SK-N-SH (cell line): ENCODE measurements at regions not wholly inside any gene's neighbourhood (a gene's known extent, or its start where the extent isn't known, plus 50 kb on each side); places are given as distances from the start of the nearest gene placed in this dataset.

Experiments used
- CTCF ChIA-PET: fragments of 300-600, 350-600 bp; formaldehyde crosslinking; extraction: SDS; loops from one replicate; lab custom pipeline; 2021; lab: Yijun Ruan, JAX
- POLR2A ChIA-PET: fragments of 350-600 bp; sonication (Branson Sonifier 250); formaldehyde crosslinking; extraction: SDS; loops from one replicate; lab custom pipeline; 2020; ENCODE audit warnings: antibody characterized with exemption, inconsistent platforms; lab: Yijun Ruan, JAX
- DNase-seq: peaks from one replicate; pipeline ENCODE4 v3.0.0; 2012
- H2AFZ ChIP-seq: fragments of 200-600 bp; sonication (generic); 2 replicates; pipeline ENCODE4 v1.8.1; 2016; ENCODE audit warnings: antibody characterized with exemption, mild to moderate bottlenecking, low read depth
- H3F3A ChIP-seq: fragments of 200-600 bp; sonication (generic); replicated peaks from 2 replicates; pipeline ENCODE3; 2016; ENCODE audit warnings: antibody characterized with exemption, mild to moderate bottlenecking; ENCODE audit not compliant: insufficient read depth
- H3K27ac ChIP-seq, 2 experiments: fragments of 200-500 bp in 1 of 2; fragments of 200-600 bp in 1 of 2; sonication (Bioruptor generic) in 1 of 2; sonication (generic), shearing (Covaris generic) in 1 of 2; 2 replicates each; pipeline versions ENCODE4 v1.5.1 to v1.6.1; 2014 to 2016; ENCODE audit warnings: low read depth in 2 of 2, inconsistent platforms in 1 of 2, low read length in 1 of 2, mild to moderate bottlenecking in 1 of 2, mixed read lengths in 1 of 2
- H3K27me3 ChIP-seq: fragments of 200-600 bp; sonication (generic), shearing (Covaris generic); 2 replicates; pipeline ENCODE4 v1.6.1; 2016; ENCODE audit warnings: mixed run types; ENCODE audit not compliant: insufficient read depth
- H3K36me3 ChIP-seq, 2 experiments: fragments of 200-500 bp in 1 of 2; fragments of 200-600 bp in 1 of 2; sonication (Bioruptor generic) in 1 of 2; sonication (generic) in 1 of 2; replicated peaks in 1 of 2; 2 replicates each; pipeline versions ENCODE3 to v1.5.1; 2014 to 2016; ENCODE audit warnings: low read length in 1 of 2, mild to moderate bottlenecking in 1 of 2; ENCODE audit not compliant: insufficient read depth in 2 of 2, control insufficient read depth in 1 of 2
- H3K4me1 ChIP-seq, 2 experiments: fragments of 200-500 bp in 1 of 2; fragments of 200-600 bp in 1 of 2; sonication (Bioruptor generic) in 1 of 2; sonication (generic), shearing (Covaris generic) in 1 of 2; 2 replicates each; pipeline versions ENCODE4 v1.5.1 to v1.6.1; 2014 to 2016; ENCODE audit warnings: low read depth in 1 of 2, low read length in 1 of 2, mixed run types in 1 of 2; ENCODE audit not compliant: insufficient read depth in 2 of 2, control insufficient read depth in 1 of 2
- H3K4me2 ChIP-seq: fragments of 200-600 bp; sonication (generic), shearing (Covaris generic); 2 replicates; pipeline ENCODE4 v1.6.1; 2017; ENCODE audit warnings: mixed run types
- H3K4me3 ChIP-seq, 2 experiments: fragments of 200-500 bp in 1 of 2; fragments of 200-600 bp in 1 of 2; sonication (Bioruptor generic) in 1 of 2; sonication (generic), shearing (Covaris generic) in 1 of 2; 2 replicates each; pipeline versions ENCODE4 v1.5.1 to v1.8.1; 2014 to 2016; ENCODE audit warnings: low read depth in 2 of 2, inconsistent platforms in 1 of 2, low read length in 1 of 2, mild to moderate bottlenecking in 1 of 2, mixed read lengths in 1 of 2, moderate library complexity in 1 of 2
- H3K79me2 ChIP-seq: fragments of 200-600 bp; sonication (generic); 2 replicates; pipeline ENCODE4 v1.8.1; 2017; ENCODE audit warnings: mild to moderate bottlenecking; ENCODE audit not compliant: insufficient read depth
- H3K9ac ChIP-seq: fragments of 200-600 bp; sonication (generic); 2 replicates; pipeline ENCODE4 v1.6.1; 2017; ENCODE audit warnings: mixed run types
- H3K9me2 ChIP-seq: fragments of 200-600 bp; sonication (generic); 2 replicates; pipeline ENCODE4 v1.6.1; 2017; ENCODE audit warnings: mixed run types
- H3K9me3 ChIP-seq: fragments of 200-600 bp; sonication (generic); 2 replicates; pipeline ENCODE4 v1.6.1; 2017; ENCODE audit warnings: mixed run types, mild to moderate bottlenecking, moderate library complexity
- H4K20me1 ChIP-seq: fragments of 200-600 bp; sonication (generic); 2 replicates; pipeline ENCODE4 v1.6.1; 2017; ENCODE audit warnings: mild to moderate bottlenecking, mixed run types; ENCODE audit not compliant: insufficient read depth
- CHD2 ChIP-seq: fragments of 150-350 bp; IDR thresholded peaks from 2 replicates; pipeline ENCODE4 v1.6.1; 2018; ENCODE audit warnings: low read length; ENCODE audit not compliant: partially characterized antibody
- EZH2phosphoT487 ChIP-seq: fragments of 200-600 bp; sonication (generic); IDR thresholded peaks from 2 replicates; pipeline ENCODE4 v1.6.1; 2017; ENCODE audit warnings: low read depth, mixed run types, mild to moderate bottlenecking, antibody characterized with exemption, moderate library complexity, borderline replicate concordance
- FOSL2 ChIP-seq: IDR thresholded peaks from 2 replicates; pipeline ENCODE4 v1.4.0; 2012; ENCODE audit warnings: low read depth, mild to moderate bottlenecking, moderate library complexity, borderline replicate concordance
- JUND ChIP-seq: IDR thresholded peaks from 2 replicates; pipeline ENCODE4 v1.4.0; 2012
- MEF2A ChIP-seq: IDR thresholded peaks from 2 replicates; pipeline ENCODE4 v1.4.0; 2012; ENCODE audit warnings: low read depth, borderline replicate concordance
- NRF1 ChIP-seq: IDR thresholded peaks from 2 replicates; pipeline ENCODE4 v1.6.1; 2012; ENCODE audit warnings: low read depth, mild to moderate bottlenecking, low read length
- POLR2AphosphoS5 ChIP-seq: IDR thresholded peaks from 2 replicates; pipeline ENCODE4 v1.6.1; 2012; ENCODE audit warnings: low read depth, low read length
- SIN3A ChIP-seq: IDR thresholded peaks from 2 replicates; pipeline ENCODE4 v1.6.1; 2012; ENCODE audit warnings: low read depth, mild to moderate bottlenecking, low read length, moderate library complexity, borderline replicate concordance
- SMC3 ChIP-seq: IDR thresholded peaks from 2 replicates; pipeline ENCODE4 v1.6.1; 2012; ENCODE audit warnings: low read depth, low read length, improper control_type of control experiment
- TAF1 ChIP-seq: IDR thresholded peaks from 2 replicates; pipeline ENCODE4 v1.6.1; 2012; ENCODE audit warnings: low read depth, mild to moderate bottlenecking, low read length, moderate library complexity, borderline replicate concordance
- TCF12 ChIP-seq: IDR thresholded peaks from 2 replicates; pipeline ENCODE4 v1.4.0; 2012
- WGBS: methylation state at CpG from one replicate; pipeline ENCODE4 v1.1.6; 2017; ENCODE audit warnings: low lambda C conversion rate; 5-methylcytosine and 5-hydroxymethylcytosine counted together
- TF ChIP-seq, protein P1 (sequence below): IDR thresholded peaks from 2 replicates; pipeline ENCODE4 v1.4.0; 2012; ENCODE audit warnings: low read depth, borderline replicate concordance
- TF ChIP-seq, protein P2 (sequence below): IDR thresholded peaks from 2 replicates; pipeline ENCODE4 v1.4.0; 2012; ENCODE audit warnings: low read depth, borderline replicate concordance

DNA sequence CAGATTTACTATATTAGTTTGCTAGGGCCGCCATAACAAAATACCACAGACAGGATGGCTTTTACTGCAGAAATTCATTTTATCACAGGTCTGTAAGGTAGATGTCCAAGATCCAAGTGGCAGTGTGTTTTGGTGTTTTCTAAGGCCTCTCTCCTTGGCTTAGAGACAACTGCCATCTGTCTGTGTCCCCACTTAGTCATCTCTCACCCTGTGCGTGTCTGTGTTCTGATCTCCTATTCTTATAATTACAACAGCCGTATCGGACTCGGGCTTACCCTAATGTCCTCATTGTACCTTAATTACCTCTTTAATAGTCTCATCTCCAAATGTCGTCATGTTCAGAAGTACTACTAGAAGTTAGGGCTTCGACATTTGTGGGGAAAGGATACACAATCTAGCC lies 362.3 kb upstream of the CDH19 start (continued):
- no peak for TF ChIP-seq FOSL2
- TF ChIP-seq, protein P1, sequence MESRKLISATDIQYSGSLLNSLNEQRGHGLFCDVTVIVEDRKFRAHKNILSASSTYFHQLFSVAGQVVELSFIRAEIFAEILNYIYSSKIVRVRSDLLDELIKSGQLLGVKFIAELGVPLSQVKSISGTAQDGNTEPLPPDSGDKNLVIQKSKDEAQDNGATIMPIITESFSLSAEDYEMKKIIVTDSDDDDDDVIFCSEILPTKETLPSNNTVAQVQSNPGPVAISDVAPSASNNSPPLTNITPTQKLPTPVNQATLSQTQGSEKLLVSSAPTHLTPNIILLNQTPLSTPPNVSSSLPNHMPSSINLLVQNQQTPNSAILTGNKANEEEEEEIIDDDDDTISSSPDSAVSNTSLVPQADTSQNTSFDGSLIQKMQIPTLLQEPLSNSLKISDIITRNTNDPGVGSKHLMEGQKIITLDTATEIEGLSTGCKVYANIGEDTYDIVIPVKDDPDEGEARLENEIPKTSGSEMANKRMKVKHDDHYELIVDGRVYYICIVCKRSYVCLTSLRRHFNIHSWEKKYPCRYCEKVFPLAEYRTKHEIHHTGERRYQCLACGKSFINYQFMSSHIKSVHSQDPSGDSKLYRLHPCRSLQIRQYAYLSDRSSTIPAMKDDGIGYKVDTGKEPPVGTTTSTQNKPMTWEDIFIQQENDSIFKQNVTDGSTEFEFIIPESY = no peak
- TF ChIP-seq, protein P2, sequence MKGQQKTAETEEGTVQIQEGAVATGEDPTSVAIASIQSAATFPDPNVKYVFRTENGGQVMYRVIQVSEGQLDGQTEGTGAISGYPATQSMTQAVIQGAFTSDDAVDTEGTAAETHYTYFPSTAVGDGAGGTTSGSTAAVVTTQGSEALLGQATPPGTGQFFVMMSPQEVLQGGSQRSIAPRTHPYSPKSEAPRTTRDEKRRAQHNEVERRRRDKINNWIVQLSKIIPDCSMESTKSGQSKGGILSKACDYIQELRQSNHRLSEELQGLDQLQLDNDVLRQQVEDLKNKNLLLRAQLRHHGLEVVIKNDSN = no peak
- no peak for TF ChIP-seq NRF1
- no peak for TF ChIP-seq SMC3
- TF ChIP-seq TCF12 = no peak
- TF ChIP-seq TAF1 = no peak
- TF ChIP-seq MEF2A = no peak
- no peak for TF ChIP-seq POLR2AphosphoS5
- TF ChIP-seq, all 33 proteins: peak for 0

DNA sequence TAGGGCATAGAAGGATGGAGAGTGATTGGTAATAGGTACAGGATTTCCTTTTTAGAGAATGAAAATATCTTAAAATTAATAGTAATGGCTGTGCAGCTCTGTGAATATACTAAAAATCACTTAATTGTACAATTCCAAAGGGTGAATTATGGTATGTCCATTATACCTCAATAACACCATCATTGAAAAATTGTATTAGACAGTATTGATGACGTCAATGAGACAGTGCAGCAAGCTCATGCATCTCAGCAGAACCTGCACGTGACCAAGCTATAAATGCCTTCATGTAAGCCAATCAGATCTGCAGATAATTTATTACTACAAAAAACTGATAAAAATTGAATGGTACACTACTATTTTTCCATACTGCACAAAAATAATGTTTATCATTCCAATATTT lies 354.4 kb upstream of the CDH19 start:
- Histone ChIP-seq H3K79me2 (no peaks in the 10 kb centered on the region), H3K9ac (no peak overlapping the region), H3K4me2 (no peak overlapping the region), H3K27ac (no peak overlapping the region), H3K4me1 (no peaks in the 10 kb centered on the region), H3K27me3 (no peaks in the 10 kb centered on the region)
- DNase-seq = no peak
- WGBS = 15% methylated on average over 2 of the region's 2 CpGs
- CTCF ChIA-PET = interaction anchor here (1.1 kb wide), 1 partner anchor 242 kb away, joined by 3 read pairs; no protein-coding TSS in a partner anchor
- TF ChIP-seq, protein P1 = no peak
- no peak for TF ChIP-seq SIN3A
- no peak for TF ChIP-seq EZH2phosphoT487
- TF ChIP-seq JUND = no peak
- TF ChIP-seq POLR2AphosphoS5 = no peak
- no peak for TF ChIP-seq CHD2
- TF ChIP-seq, all 33 proteins: peak for 0
- Histone ChIP-seq H3K36me3 (no peaks in the 10 kb centered on the region), H3K9me3 (no peaks in the 10 kb centered on the region), H3F3A (no peaks in the 10 kb centered on the region), H4K20me1 (no peaks in the 10 kb centered on the region), H3K4me3 (no peak overlapping the region), H3K9me2 (no peaks in the 10 kb centered on the region), H2AFZ (no peak overlapping the region)
- POLR2A ChIA-PET = no interaction called here
